Naive B cell (primary cell): ENCODE measurements at regions not wholly inside any gene's neighbourhood (a gene's known extent, or its start where the extent isn't known, plus 50 kb on each side); places are given as distances from the start of the nearest gene placed in this dataset.
A peak's percentile ranks its signal among the peaks of the same experiment; 100 is the strongest.

Source experiments
- ATAC-seq, 2 donors: fragments of 150-1000 bp; cut with Tn5 transposase; 2 replicates each; pipeline ENCODE4 v1.10.0; 2021; ENCODE audit warnings: low read depth in 2 of 2, mild to moderate bottlenecking in 2 of 2, moderate library complexity in 2 of 2
- DNase-seq: peaks from one replicate; pipeline ENCODE4 v3.0.0; 2022
- H3K27ac Mint-ChIP-seq, 6 donors: one replicate each; pipeline ENCODE4 v1.8.0; 2020 to 2022; ENCODE audit warnings: mild to moderate bottlenecking in 6 of 6, mixed read lengths in 6 of 6, moderate library complexity in 5 of 6, inconsistent platforms in 2 of 6
- H3K27me3 Mint-ChIP-seq, 3 donors: one replicate each; pipeline ENCODE4 v1.8.0; 2021 to 2022; ENCODE audit warnings: mixed read lengths in 3 of 3, mild to moderate bottlenecking in 1 of 3
- H3K36me3 Mint-ChIP-seq, 2 donors: one replicate each; pipeline ENCODE4 v1.8.0; 2020 to 2022; ENCODE audit warnings: mixed read lengths in 2 of 2, inconsistent platforms in 1 of 2, mild to moderate bottlenecking in 1 of 2
- H3K4me1 Mint-ChIP-seq, 3 donors: one replicate each; pipeline ENCODE4 v1.8.0; 2020 to 2022; ENCODE audit warnings: mixed read lengths in 3 of 3, inconsistent platforms in 1 of 3, mild to moderate bottlenecking in 1 of 3, moderate library complexity in 1 of 3
- H3K4me3 Mint-ChIP-seq, 8 donors: one replicate each; pipeline ENCODE4 v1.8.0; 2020 to 2022; ENCODE audit warnings: mild to moderate bottlenecking in 8 of 8, mixed read lengths in 8 of 8, moderate library complexity in 8 of 8, inconsistent platforms in 2 of 8
- H3K9me3 Mint-ChIP-seq, 7 donors: one replicate each; pipeline ENCODE4 v1.8.0; 2020 to 2022; ENCODE audit warnings: mixed read lengths in 7 of 7, mild to moderate bottlenecking in 5 of 7, inconsistent platforms in 2 of 7, moderate library complexity in 1 of 7

DNA sequence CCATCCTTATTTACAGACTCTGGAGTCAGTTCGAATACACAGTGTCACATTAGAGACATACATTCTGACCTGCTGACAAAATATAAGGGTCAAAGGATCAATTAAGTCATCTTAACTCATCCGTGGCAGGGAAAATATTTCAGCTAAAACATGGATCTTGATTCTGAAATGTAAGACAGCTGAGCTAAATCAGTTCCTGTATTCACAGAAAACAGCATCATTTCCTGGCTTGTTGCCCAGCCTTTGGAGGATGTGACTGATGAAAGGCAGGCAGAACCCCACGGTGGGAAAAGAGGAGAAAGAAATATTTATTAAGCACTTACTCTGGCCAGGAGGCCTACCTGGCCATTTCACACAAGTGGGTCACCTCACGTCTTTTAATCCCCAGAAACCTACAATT is 101.9 kb downstream of the GAS2L3 start:
- ATAC-seq (no peak), DNase-seq (no peak)
- Mint-ChIP-seq H3K4me1 (no peaks in the 10 kb centered on the region), H3K27me3 (peaks cover 8 to 45% (median 35%) of the 10 kb centered on the region in 3 donors), H3K9me3 (peaks cover 0 to 5% (median 2%) of the 10 kb centered on the region in 7 donors), H3K4me3 (no peak overlapping the region), H3K36me3 (peaks cover 0 to 5% of the 10 kb centered on the region in 2 donors), H3K27ac (peak overlapping the region in 1 of 6 donors; percentile 40)

DNA sequence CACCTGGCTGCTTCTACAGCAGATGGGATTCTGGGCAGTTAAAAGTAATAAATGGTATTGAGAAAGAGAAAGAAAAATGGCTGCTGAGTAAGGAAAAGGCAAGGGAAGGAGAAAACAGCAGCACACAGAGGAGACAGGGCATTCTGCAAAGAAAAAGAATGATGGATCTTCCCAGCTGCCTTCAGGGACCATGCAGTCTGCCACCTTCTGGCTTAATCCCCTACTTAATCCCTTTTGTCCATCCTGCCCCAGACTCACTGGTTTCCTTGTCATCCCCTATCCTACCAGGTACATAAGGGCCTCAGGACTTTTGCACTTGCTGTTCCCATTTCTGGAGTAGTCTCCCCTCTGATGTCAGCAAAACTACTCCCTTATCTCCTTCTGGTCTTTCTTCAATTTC is 107.6 kb downstream of the GAS2L3 start:
- Mint-ChIP-seq H3K9me3 (peaks cover 9 to 30% (median 17%) of the 10 kb centered on the region in 7 donors), H3K27ac (no peak overlapping the region), H3K36me3 (peaks cover 4 to 5% of the 10 kb centered on the region in 2 donors), H3K27me3 (peaks cover 4 to 41% (median 39%) of the 10 kb centered on the region in 3 donors), H3K4me3 (no peak overlapping the region), H3K4me1 (no peaks in the 10 kb centered on the region)
- ATAC-seq (no peak), DNase-seq (no peak)

DNA sequence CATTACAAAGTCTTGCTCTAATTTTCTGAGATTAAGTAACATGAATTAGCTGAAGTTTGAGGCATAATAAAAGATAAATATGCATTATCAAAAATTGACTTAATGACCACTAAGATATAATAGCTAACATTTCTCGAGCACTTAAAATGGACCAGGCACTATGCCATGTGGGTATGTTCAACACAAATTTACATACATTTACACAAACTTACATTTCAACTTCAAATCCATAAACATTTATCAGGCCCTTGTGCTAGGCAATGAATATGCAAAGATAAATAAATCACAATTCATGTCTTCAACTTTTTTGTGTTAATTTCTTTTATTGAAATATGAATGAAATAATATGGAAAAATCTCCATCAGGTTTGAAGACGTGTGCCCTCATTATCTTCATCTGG is 108.7 kb downstream of the GAS2L3 start:
- no peak for ATAC-seq
- H3K4me3 Mint-ChIP-seq: no peak overlapping the region
- H3K27me3 Mint-ChIP-seq: peaks cover 1 to 39% (median 30%) of the 10 kb centered on the region in 3 donors
- peaks cover 9 to 41% (median 22%) of the 10 kb centered on the region in 7 donors for H3K9me3 Mint-ChIP-seq
- no peak for DNase-seq
- no peak overlapping the region for H3K27ac Mint-ChIP-seq
- H3K36me3 Mint-ChIP-seq: peaks cover 5 to 9% of the 10 kb centered on the region in 2 donors
- no peaks in the 10 kb centered on the region for H3K4me1 Mint-ChIP-seq

DNA sequence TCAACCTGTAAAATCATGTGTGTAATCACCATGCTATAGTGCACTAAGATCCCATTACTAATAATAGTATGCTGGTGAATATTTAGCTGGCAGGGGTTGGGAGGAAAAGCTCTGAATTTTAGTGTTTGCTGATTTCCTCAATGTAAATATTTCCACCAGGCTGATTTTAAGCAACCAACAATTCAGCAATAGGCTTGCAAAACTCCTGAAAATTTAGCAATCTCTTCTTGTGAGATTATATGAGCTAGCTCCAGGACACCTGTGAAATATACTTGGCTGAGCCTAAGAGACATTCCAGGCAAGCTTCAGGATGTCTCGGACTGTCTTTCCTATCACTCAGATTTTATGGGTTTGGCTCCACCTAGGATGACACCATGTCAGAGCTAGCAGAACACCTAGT is 106.9 kb upstream of the ANO4 start:
- ATAC-seq (no peak), DNase-seq (no peak)
- Mint-ChIP-seq H3K36me3 (peaks cover 0 to 9% of the 10 kb centered on the region in 2 donors), H3K9me3 (peaks cover 11 to 43% (median 22%) of the 10 kb centered on the region in 7 donors), H3K4me1 (no peaks in the 10 kb centered on the region), H3K27me3 (peaks cover 0 to 9% (median 6%) of the 10 kb centered on the region in 3 donors), H3K4me3 (no peak overlapping the region), H3K27ac (no peak overlapping the region)

DNA sequence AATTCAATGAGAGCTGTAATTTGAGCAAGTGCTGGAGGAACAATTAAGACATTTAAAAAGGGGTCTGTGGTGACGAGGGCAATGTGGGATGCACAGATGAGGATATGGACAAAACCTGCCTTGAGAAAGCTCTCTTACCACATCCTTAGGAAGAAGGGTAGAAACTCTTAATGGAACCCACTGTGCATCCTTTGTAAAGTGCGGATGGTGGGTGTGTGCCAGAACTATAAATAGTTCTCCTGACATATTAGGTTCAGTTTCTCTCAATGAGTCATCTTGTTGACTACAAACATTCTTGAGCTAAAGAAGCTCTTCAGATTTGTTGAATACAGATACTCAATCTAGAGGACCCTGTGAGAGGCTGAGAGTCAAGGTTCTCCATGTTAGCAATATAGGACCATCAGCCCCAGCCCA is 106.1 kb upstream of the ANO4 start:
- no peaks in the 10 kb centered on the region for H3K4me1 Mint-ChIP-seq
- no peak overlapping the region for H3K4me3 Mint-ChIP-seq
- H3K27me3 Mint-ChIP-seq: peaks cover 0 to 9% (median 0%) of the 10 kb centered on the region in 3 donors
- no peak for DNase-seq
- peaks cover 11 to 38% (median 22%) of the 10 kb centered on the region in 7 donors for H3K9me3 Mint-ChIP-seq
- H3K36me3 Mint-ChIP-seq: peaks cover 0 to 9% of the 10 kb centered on the region in 2 donors
- ATAC-seq: no peak
- no peak overlapping the region for H3K27ac Mint-ChIP-seq

DNA sequence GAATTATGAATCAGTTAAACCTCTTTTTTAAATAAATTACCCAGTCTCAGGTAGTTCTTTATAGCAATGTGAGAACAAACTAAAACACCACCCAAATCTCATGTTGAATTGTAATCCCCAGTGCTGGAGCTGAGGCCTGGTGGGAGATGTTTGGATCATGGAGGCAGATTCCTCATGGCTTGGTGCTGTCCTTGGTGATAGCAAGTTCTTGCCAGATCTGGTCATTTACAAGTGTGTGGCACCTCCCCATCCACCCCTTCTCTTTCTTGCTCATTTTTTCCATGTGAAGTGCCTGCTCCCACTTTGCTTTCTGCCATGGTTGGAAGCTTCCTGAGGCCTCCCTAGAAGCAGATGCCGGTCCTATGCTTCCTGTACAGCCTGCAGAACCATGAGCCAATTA is 102.1 kb upstream of the ANO4 start:
- Mint-ChIP-seq H3K4me1 (no peaks in the 10 kb centered on the region), H3K9me3 (peaks cover 0 to 13% (median 8%) of the 10 kb centered on the region in 7 donors), H3K4me3 (no peak overlapping the region), H3K36me3 (peaks cover 0 to 5% of the 10 kb centered on the region in 2 donors), H3K27me3 (peaks cover 0 to 18% (median 9%) of the 10 kb centered on the region in 3 donors), H3K27ac (no peak overlapping the region)
- ATAC-seq (no peak), DNase-seq (no peak)

DNA sequence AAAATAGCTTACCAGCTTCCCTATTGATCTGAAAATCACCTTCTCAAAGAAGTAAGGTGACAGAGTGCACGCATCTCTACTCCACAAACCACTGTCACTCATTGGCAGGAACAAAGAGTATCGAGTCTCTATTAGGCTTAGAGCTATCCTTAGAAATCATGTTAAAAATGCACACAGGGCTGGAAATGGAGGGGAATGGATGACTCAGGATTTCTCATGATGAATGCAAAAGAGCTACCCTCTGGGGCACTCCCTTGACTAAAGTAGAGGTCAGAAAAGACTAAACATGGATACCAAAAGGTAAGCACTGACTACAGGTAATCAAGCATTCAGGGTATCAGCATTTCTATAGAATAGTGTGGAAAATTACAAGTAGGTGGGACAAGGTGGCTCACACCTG is 96.1 kb upstream of the ANO4 start:
- Mint-ChIP-seq H3K4me1 (peaks cover 4 to 12% (median 6%) of the 10 kb centered on the region in 3 donors), H3K9me3 (peaks cover 0 to 5% (median 4%) of the 10 kb centered on the region in 7 donors)
- ATAC-seq: no peak

DNA sequence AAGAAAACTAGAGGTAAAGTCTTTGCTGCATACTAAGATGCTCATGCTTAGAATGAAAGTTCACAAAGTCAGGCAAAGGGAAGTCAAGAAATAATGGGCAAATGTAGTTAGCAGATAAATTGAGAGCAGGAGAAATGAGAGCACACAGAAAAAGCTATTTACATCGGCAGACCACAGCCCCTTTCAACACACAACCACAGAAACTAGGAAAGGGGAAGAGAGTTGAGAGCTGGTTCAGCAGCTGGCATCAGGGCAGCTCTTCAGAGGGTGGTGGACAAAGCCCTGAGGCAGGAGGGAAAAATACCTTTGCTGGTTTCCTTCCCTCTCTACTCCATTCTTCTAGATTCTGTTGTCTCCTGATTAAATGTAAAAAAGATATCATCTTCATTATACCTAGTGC is 95.4 kb upstream of the ANO4 start:
- Mint-ChIP-seq H3K4me3 (no peak overlapping the region), H3K27ac (no peak overlapping the region), H3K4me1 (peaks cover 4 to 12% (median 6%) of the 10 kb centered on the region in 3 donors), H3K36me3 (peaks cover 0 to 5% of the 10 kb centered on the region in 2 donors), H3K9me3 (peaks cover 0 to 5% (median 0%) of the 10 kb centered on the region in 7 donors), H3K27me3 (peaks cover 4 to 9% (median 4%) of the 10 kb centered on the region in 3 donors)
- no peak for DNase-seq
- ATAC-seq: peak in 1 of 2 donors; percentile 23

More for the DNA sequence above, 96.1 kb upstream of the ANO4 start:
- peaks cover 0 to 5% of the 10 kb centered on the region in 2 donors for H3K36me3 Mint-ChIP-seq
- no peak overlapping the region for H3K4me3 Mint-ChIP-seq
- DNase-seq: no peak
- H3K27ac Mint-ChIP-seq: no peak overlapping the region
- peaks cover 4 to 9% (median 8%) of the 10 kb centered on the region in 3 donors for H3K27me3 Mint-ChIP-seq

DNA sequence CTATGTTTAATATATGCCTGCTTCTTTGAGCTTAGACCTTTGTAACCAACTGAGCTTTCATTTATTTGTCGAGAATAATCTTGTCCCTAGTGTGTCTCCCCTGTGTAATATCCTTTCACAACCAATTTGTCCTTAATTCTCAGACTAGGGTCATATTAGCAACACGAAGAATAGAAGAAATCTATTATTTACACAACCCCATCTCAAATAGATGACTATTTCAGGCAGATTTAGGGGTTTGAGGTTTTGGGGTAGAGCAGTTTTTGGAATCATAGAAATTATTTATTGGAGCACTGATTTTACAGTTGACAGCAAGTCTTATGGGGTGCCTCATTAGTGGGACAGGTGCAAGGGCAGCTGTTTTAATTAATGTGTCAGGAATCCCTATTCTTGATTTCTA is 91.2 kb upstream of the ANO4 start:
- ATAC-seq (no peak), DNase-seq (no peak)
- H3K27ac Mint-ChIP-seq: no peak overlapping the region
- peaks cover 4 to 12% (median 6%) of the 10 kb centered on the region in 3 donors for H3K4me1 Mint-ChIP-seq
- no peak overlapping the region for H3K4me3 Mint-ChIP-seq
- H3K27me3 Mint-ChIP-seq: peaks cover 0 to 4% (median 0%) of the 10 kb centered on the region in 3 donors
- no peaks in the 10 kb centered on the region for H3K36me3 Mint-ChIP-seq
- peaks cover 0 to under 1% (median 0%) of the 10 kb centered on the region in 7 donors for H3K9me3 Mint-ChIP-seq

DNA sequence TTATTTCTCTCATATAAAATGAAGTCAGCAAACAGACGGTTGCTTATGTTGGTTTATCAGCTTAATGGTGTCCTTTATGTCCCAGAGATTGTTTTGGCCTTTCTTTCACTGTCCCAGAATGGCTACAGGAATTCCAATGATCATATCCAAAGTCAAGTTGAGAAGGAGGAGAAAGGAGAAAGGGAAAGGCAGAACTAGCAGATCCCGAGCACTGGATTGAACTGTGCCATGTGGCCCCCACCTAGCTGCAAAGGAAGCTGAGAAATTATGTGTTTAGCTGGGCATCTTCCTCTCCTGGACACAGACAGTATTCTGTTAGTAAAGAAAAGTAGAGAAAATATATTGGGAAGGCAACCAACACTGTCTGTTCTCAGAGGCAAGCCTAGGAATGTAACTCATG is 90.7 kb upstream of the ANO4 start:
- peaks cover 0 to 4% (median 0%) of the 10 kb centered on the region in 3 donors for H3K27me3 Mint-ChIP-seq
- H3K9me3 Mint-ChIP-seq: peaks cover 0 to 3% (median 0%) of the 10 kb centered on the region in 7 donors
- H3K4me1 Mint-ChIP-seq: peaks cover 4 to 9% (median 5%) of the 10 kb centered on the region in 3 donors
- ATAC-seq (no peak), DNase-seq (no peak)
- no peaks in the 10 kb centered on the region for H3K36me3 Mint-ChIP-seq
- no peak overlapping the region for H3K4me3 Mint-ChIP-seq
- H3K27ac Mint-ChIP-seq: no peak overlapping the region

DNA sequence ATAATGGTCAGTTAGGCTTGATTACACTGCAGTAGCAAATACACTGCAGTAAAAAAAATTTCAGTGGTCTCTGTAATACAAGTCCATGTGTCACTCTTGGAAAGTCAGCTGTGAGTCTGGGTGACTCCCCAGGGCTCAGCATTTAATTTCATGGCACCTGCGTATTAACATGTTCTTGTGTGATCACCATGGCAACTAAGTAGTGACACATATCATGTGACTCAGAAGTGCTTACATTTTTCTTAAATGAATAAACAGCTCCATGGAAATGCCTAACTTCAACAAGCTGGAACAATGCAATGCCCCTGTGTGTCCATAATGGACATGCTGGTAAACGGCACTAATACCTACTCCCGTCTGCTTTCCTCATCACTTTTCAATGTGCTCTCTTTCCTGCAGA is 88.5 kb upstream of the ANO4 start:
- ATAC-seq (no peak), DNase-seq (no peak)
- peaks cover 0 to 12% (median 12%) of the 10 kb centered on the region in 3 donors for H3K27me3 Mint-ChIP-seq
- peak overlapping the region in 1 of 6 donors; percentile 1 for H3K27ac Mint-ChIP-seq
- no peaks in the 10 kb centered on the region for H3K36me3 Mint-ChIP-seq
- no peaks in the 10 kb centered on the region for H3K4me1 Mint-ChIP-seq
- H3K9me3 Mint-ChIP-seq: peaks cover 0 to 3% (median 2%) of the 10 kb centered on the region in 7 donors
- no peak overlapping the region for H3K4me3 Mint-ChIP-seq

DNA sequence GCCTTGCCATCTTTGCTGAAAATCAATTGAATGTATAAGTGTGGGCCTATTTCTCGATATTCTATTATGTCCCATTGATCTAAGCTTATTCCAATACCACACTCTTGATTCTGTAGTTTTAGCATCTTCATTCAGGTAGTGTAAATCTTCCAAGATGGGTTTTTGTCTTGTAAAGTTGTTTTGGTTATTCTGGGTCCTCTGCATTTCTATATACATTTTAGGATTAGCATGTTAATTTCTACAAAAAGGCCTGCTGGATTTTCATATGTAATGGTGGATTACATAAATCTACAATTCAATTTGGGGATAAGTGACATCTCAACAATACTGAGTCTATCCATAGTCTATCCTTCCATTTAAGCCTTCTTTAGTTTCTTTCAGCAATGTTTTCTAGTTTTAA is 86.0 kb upstream of the ANO4 start:
- Mint-ChIP-seq H3K27ac (no peak overlapping the region), H3K27me3 (peaks cover 0 to 17% (median 8%) of the 10 kb centered on the region in 3 donors), H3K4me3 (no peak overlapping the region), H3K9me3 (peaks cover 0 to 3% (median 2%) of the 10 kb centered on the region in 7 donors), H3K4me1 (no peaks in the 10 kb centered on the region), H3K36me3 (no peaks in the 10 kb centered on the region)
- ATAC-seq (no peak), DNase-seq (no peak)

DNA sequence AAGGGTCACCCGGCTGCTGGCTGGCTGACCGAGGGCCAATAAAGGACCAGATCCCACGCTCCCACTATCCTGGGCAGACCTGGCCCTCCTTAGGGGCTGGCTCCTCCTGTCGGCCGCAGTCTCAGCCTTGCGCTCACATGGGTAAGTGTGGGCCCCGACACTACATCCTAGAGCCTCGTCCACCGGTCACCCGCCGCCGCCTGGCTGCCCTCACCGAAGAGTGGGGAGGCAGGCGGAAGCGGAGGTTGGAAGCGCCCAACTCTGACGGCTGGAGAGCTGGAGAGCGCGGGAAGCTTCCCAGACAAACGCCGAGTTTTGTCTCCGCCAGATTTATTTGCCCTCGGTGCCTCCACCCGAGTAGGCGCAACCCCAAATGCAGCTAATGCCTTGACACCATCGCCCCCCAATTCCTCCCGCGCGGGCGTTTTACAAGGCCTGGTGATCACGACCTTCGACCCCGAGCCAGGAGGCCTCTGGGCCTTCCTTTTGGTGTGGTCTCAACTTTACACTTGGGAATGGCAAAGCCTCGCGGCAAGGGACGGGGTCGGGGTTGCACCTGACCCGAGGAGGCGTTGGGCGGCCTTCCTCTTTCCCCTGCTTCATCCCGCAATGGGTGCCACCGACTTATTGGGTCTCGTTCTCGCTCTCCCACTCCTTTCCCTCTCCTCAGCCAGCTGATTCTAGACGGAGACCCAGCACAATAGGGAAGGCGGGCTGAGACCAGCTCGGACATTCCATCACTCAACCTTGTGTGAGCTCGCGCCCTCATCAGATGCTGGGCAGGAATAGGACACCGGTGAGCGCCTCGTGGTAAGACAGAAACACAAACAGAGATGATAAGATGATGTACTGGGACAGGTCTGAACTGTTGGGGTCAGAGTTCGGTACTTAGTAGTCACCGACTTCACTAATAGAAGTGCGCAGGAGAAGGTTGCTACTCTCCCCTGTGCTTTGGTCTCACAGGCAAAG is 78.3 kb upstream of the ANO4 start:
- H3K36me3 Mint-ChIP-seq: no peaks in the 10 kb centered on the region
- H3K4me3 Mint-ChIP-seq: peak overlapping the region in 3 of 8 donors; percentile 5 to 40 (median 21)
- H3K27me3 Mint-ChIP-seq: peaks cover 54 to 58% (median 56%) of the 10 kb centered on the region in 3 donors
- DNase-seq (no peak), ATAC-seq (no peak)
- peaks cover 0 to 6% (median 4%) of the 10 kb centered on the region in 3 donors for H3K4me1 Mint-ChIP-seq
- H3K27ac Mint-ChIP-seq: no peak overlapping the region
- no peaks in the 10 kb centered on the region for H3K9me3 Mint-ChIP-seq
